ENCODE measurements at regions not wholly inside any gene's neighbourhood (a gene's known extent, or its start where the extent isn't known, plus 50 kb on each side); places are given as distances from the start of the nearest gene placed in this dataset.
"Not testable (repeated sequence)": the region's sequence is repeated elsewhere in the genome, so short reads cannot be mapped to it uniquely, and the experiment has no call there.

DNA sequence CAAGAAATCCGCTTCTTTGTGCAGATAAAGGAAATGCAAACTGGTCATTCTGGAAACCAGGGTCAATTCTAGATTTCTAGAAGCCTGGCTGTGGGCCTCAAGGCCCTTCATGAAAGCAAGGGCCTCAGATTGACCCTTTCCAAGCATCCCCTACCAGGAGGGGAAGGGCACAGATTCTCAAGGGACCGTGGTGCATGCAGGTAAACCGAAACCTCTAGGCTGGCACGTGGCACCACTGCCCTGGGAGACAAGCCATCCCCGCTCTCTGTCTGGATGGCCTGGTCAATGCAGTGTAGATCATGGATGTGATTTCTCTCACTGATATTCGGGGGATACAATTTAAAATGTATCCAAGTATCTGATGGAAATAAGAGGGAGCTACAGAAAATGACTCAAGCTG, 69.4 kb downstream of the TOMM20 start:
- DNase-seq: no peak

GRCh38 chr1:235058695-235059094, 69.9 kb downstream of the TOMM20 start:
- DNase-seq: no peak

DNA sequence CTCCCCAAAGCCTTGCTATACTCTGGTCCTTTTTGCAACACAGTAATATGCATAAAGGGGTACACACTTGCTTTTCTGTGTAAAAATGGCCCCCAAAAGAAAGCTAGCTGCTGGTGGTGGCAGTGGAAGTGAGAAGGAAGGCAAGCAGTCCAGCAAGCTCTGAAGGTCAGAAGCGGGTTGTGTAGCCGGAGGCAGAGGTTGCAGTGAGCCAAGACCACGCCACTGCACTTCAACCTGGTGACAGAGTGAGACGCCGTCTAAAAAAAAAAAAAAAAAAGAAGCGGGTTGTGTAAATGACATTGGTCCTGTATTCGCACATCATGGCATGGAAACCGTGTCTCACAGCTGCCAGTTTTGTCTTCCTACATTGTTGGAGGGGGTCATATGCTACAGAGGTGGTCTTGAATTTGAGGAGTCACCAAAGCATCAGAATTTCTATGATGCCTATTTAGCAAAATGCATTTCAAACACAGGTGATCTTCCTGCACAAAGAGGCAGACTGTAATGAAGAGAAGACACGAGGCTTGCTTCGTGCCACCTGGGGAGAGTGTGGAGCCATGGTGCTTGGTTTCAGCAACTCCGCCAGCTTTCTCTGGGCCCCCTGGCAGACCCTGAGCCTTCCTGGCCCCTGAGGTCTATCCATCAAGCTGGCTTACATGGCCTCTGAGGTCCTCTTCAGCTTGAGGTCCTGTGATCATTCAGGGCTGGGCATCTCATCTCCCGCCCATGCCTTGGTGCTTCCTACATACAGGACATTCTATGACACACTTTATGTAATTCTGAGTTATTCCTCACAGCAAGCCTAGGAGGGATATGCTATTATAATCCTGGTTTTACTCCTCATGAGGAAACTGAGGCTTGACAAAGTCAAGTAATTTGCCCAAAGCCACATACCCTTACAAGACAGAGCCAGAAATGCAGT, 71.0 kb downstream of the TOMM20 start:
- DNase-seq: no peak

DNA sequence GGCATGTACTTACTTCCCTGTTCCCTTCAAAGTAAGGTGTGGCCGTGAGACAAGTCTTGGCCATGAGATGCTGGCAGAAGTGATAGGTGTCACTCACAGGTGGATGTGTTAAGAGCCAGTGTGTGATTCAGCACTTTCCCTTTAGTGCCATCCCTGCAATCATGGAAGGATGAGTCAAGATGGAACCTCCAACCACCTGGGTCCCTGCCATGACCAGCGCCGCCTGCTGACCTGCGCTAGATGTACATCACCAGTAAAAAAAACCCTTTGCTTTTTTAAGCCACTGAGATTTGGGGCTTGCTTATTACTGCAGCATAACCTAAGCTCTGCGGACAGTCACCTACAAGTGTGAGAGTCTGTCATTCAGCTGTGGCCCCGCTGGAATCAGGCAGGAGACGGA, 71.7 kb downstream of the TOMM20 start:
- no peak for DNase-seq

DNA sequence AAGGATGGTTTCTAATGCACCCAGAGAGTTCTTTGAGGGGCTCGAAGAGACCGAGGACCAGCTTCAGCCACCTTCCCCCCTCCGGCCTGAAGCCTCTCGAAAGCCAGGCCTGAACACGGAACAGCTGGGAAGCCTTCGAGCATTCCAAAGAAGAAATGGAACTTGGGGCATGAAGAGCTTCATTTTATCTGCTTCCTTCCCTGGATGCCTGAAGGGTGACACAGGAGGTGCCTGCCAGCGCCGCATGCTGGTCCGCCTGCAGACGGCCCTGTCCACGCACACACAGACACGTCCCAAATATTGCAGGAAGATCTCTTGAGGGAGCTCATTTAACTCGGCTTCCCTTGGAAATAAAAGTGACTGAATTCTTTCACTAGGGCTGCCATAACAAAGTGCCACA, 73.7 kb downstream of the TOMM20 start:
- no peak for DNase-seq

DNA sequence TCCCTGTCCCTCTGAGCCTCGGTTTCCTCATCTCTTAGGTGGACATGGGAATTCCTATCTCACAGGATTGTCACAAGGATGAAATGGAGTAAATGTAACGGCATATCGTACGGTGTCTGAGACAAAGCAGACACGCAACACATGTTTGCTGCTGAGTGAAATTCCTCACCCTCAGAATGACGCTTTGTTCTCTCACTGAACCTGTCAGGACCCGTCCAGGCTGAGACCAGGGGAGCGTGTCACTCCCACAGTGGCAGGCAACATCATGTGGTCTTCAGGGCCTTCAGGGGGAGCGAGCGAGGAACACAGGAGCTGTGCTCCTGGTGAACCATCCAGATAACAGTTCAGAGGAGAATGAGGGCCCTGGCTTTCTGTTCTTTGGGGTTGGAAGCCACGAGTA, 74.2 kb downstream of the TOMM20 start:
- DNase-seq: no peak

DNA sequence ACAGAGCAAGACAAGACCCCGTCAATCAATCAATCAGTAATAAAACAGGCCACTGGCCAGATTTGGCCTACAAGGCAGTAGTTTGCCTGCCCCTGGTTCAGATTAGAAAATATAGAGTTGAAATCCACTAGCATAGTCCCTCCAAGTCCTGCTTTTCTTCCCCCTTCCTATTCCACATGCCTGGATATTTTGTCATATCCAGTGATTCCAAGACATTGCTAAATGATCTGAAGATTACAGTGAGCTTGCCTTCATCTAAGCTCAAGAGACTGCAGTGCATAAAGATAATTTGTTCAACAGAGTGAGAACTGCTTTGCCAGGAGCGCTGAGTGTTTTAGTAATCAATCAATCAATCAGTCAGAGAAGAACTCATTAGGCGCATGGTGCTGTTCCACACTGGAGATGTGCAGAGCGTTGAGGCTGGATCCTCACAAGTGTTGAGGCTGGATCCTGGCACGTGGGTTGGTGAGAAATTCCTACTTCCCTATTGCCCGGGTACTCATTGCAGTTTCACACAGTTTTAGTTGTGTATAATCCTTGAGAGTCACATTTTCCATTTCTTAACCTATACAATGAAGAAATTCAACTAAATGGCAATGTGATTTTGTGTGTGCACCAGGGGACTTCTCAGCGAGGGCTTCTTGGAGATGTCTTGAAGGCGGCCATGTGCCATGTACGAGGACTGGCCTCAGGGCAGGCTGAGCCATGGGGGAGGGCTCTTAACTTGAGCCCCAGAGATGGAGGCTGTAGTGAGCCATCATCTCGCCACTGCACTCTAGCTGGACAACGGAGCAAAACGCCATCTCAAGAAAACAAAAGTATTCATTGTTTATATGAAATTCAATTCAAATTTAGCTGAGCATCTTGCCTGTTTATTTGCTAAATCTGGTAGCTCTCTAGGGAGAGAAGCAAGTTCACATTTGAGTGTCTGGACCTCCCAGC, 76.3 kb downstream of the TOMM20 start:
- no peak for DNase-seq

DNA sequence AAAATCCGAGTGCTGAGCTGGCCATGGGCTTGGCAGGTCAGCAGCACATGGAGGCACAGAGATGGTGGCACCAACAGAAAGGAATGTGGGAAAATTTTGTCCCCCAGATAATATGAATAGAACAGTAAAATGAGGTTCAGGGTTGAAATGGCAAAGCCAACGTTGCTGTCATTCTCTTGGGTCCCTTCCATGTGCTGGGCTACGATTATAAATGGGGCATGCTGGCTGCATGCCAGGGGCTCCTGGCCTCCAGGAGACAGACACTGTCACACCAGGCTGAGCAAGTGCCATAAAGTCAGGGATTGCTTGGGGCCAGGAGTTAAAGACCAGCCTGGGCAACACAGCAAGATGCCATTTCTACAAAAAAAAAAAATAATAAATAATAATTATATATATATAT, 77.1 kb downstream of the TOMM20 start:
- DNase-seq: no peak

DNA sequence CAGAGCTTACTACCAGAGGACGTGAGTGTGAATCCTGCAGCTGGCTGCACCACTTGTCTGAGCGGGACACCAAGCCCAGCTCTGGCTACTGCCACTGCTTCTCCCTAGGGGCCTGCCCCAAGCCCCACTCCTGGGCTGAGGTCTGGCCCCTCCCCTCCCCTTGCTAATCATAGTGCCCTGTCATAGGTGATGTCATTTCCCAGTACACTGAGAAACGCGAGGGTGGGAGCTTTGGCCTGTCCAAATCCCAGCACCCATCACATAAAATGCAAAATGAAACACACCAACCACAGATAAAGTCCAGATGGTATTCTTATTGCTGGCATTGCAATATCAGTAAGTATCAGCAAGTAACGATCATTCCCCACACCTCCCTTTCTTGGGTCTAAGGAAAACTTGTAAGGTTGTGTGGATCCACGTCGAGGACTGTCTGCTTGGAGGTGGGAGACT, 77.7 kb downstream of the TOMM20 start:
- no peak for DNase-seq

GRCh38 chr1:235049716-235050378, 78.8 kb downstream of the TOMM20 start:
- not testable (repeated sequence) for DNase-seq

GRCh38 chr1:235049217-235049616, 79.4 kb downstream of the TOMM20 start:
- no peak for DNase-seq

- DNase-seq: no peak
Observed at GRCh38 chr1:235047331-235047871, 81.2 kb downstream of the TOMM20 start.

DNA sequence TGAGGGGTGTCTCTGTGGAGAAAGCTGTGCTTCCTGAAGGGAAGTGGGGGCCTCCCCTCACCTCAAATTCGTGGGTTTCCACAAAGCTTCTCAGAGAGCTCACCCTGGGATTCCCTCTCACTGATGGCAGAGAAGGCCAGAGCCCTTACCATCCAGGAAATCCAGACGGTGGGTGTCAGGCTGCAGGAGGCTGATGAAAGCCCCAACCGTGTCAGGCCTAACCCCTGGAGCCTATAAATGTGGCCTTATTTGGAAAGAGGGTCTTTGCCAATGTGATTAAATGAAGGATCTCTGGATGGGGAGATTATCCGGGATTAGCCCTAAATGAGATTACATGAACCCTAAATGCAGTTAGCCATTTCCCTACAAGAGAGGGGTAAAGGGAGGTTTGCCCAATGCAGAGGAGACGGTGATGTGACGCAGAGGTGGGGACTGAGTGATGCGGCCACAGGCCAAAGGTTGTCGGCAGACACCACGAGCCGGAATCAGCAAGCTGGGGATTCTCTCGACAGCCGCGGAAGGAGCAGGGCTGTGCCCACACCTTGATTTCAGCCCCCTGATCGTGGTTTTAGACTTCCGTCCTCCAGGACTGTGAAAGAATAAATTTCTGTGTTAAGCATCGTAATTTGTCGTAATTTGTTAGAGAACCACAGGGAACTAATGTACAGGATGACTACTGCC, 82.6 kb downstream of the TOMM20 start:
- peak in 1 of 2 experiments; percentile 38 for DNase-seq

DNA sequence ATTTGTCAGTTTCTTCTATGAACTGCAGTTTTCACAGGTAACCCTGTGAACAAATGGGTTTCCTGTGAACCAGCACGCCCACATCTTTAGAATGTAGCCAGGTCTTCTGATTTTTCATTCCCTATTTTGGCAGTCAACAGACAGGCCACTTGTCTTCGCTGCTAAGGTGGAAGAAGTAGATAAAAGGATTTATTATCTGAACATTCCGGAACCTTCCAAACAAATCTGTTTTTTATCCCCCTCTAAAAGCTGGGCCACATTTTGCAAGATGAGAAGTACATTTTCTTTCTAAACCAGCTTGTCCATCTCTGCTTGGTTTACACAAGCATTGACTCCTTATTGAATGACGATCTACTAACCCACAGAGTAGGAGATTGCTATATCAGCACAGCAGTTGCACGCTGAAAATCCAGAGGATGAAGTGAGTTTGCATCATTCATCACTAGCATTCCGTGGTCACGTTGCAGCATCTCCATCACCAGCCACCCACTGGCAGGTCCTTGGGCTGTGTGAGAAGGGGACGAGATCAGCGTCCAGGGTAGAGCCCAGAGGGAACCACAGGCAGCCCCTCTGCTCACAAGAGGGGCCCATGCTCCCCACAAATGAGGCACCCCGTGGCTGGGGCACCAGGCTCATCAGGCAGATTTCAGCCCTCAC, 83.5 kb downstream of the TOMM20 start:
- DNase-seq: no peak

- DNase-seq: no peak
Observed at GRCh38 chr1:235043234-235043633, 85.4 kb downstream of the TOMM20 start.

- no peak for DNase-seq
Observed at GRCh38 chr1:235038701-235039100, 89.9 kb downstream of the TOMM20 start.

- no peak for DNase-seq
Observed at GRCh38 chr1:235035928-235036327, 92.7 kb downstream of the TOMM20 start.

- DNase-seq: no peak
Observed at GRCh38 chr1:235030919-235031596, 97.6 kb downstream of the TOMM20 start.

GRCh38 chr1:235027862-235028250, 100.8 kb downstream of the TOMM20 start:
- no peak for DNase-seq

- DNase-seq: peak in 1 of 2 experiments; percentile 70
Observed at GRCh38 chr1:235027076-235027861, 101.4 kb downstream of the TOMM20 start.
